G401.6 (cell line): ENCODE measurements at regions not wholly inside any gene's neighbourhood (a gene's known extent, or its start where the extent isn't known, plus 50 kb on each side); places are given as distances from the start of the nearest gene placed in this dataset.

Experiments
- FAIRE-seq: peaks from 2 replicates; lab custom pipeline; 2012; peaks lifted over from hg19 to GRCh38; lab: Jason Lieb, UNC

- FAIRE-seq, result no peak
These were observed 359.0 kb downstream of the TSN start for GRCh38 chr2:122114421-122114820.

GRCh38 chr2:122117371-122117770 is 361.9 kb downstream of the TSN start:
- no peak for FAIRE-seq

- no peak for FAIRE-seq
These were observed 373.9 kb downstream of the TSN start for GRCh38 chr2:122129399-122129798.

- FAIRE-seq, result no peak
These were observed 376.8 kb downstream of the TSN start for GRCh38 chr2:122132147-122132691.

GRCh38 chr2:122135021-122135937 is 379.8 kb downstream of the TSN start:
- no peak for FAIRE-seq

GRCh38 chr2:122136056-122136455 is 380.6 kb downstream of the TSN start:
- FAIRE-seq, result no peak

GRCh38 chr2:122138561-122138960 is 383.1 kb downstream of the TSN start:
- no peak for FAIRE-seq

- FAIRE-seq, result no peak
These were observed 384.4 kb downstream of the TSN start for GRCh38 chr2:122139739-122140420.

GRCh38 chr2:122144884-122145283 is 389.4 kb downstream of the TSN start:
- no peak for FAIRE-seq

- FAIRE-seq, result no peak
These were observed 390.4 kb downstream of the TSN start for GRCh38 chr2:122145856-122146255.

- no peak for FAIRE-seq
These were observed 392.8 kb downstream of the TSN start for GRCh38 chr2:122148128-122148767.

- no peak for FAIRE-seq
These were observed 395.3 kb downstream of the TSN start for GRCh38 chr2:122150524-122151280.

- FAIRE-seq, result no peak
These were observed 397.1 kb downstream of the TSN start for GRCh38 chr2:122152571-122152970.

GRCh38 chr2:122156176-122156890 is 400.9 kb downstream of the TSN start:
- FAIRE-seq, result no peak

- no peak for FAIRE-seq
These were observed 401.7 kb downstream of the TSN start for GRCh38 chr2:122157158-122157557.

GRCh38 chr2:122163617-122164016 is 408.2 kb downstream of the TSN start:
- FAIRE-seq, result no peak

- FAIRE-seq, result no peak
These were observed 409.5 kb downstream of the TSN start for GRCh38 chr2:122164964-122165363.

- FAIRE-seq, result no peak
These were observed 411.4 kb downstream of the TSN start for GRCh38 chr2:122166820-122167219.

GRCh38 chr2:122167515-122167914 is 412.1 kb downstream of the TSN start:
- FAIRE-seq, result no peak

- FAIRE-seq, result no peak
These were observed 413.3 kb downstream of the TSN start for GRCh38 chr2:122168799-122169198.

- no peak for FAIRE-seq
These were observed 417.4 kb downstream of the TSN start for GRCh38 chr2:122172812-122173211.
